Thoracic aorta (tissue), 2 donors: ENCODE measurements at regions not wholly inside any gene's neighbourhood (a gene's known extent, or its start where the extent isn't known, plus 50 kb on each side); places are given as distances from the start of the nearest gene placed in this dataset.

Source experiments
- ATAC-seq: fragments of 150-250 bp; one replicate; pipeline ENCODE4 v1.8.0; 2017; ENCODE audit warnings: low read depth; ENCODE audit not compliant: insufficient number of reproducible peaks, low FRiP score
- DNase-seq: peaks from one replicate; pipeline ENCODE4 v3.0.0-alpha.2; 2020; ENCODE audit warnings: low spot score
- H3K27ac ChIP-seq, 2 donors: fragments of 200-600 bp; sonication (generic); 1 replicate in 1 of 2; 2 replicates in 1 of 2; pipeline ENCODE4 v1.5.1; 2016; ENCODE audit warnings: mild to moderate bottlenecking in 2 of 2, moderate library complexity in 2 of 2
- H3K27me3 ChIP-seq: fragments of 200-600 bp; sonication (generic); replicated peaks from 2 replicates; pipeline ENCODE4 v1.6.0; 2016; ENCODE audit warnings: mild to moderate bottlenecking; ENCODE audit not compliant: insufficient read depth
- H3K36me3 ChIP-seq: fragments of 200-600 bp; sonication (generic); one replicate; pipeline ENCODE4 v1.5.1; 2016
- H3K4me1 ChIP-seq, 2 donors: fragments of 200-600 bp; sonication (generic); 1 replicate in 1 of 2; 2 replicates in 1 of 2; pipeline versions ENCODE4 v1.5.1 to v1.6.0; 2016; ENCODE audit warnings: low read depth in 2 of 2, mild to moderate bottlenecking in 1 of 2; ENCODE audit not compliant: control insufficient read depth in 1 of 2
- H3K4me3 ChIP-seq: fragments of 200-600 bp; sonication (generic); 2 replicates; pipeline ENCODE4 v1.5.1; 2016; ENCODE audit warnings: mild to moderate bottlenecking
- H3K9me3 ChIP-seq: fragments of 200-600 bp; sonication (generic); 2 replicates; pipeline ENCODE4 v1.5.1; 2016
- CTCF ChIP-seq: fragments of 200-600 bp; sonication (generic); IDR thresholded peaks from one replicate; pipeline ENCODE4 v1.5.1; 2019; ENCODE audit warnings: antibody characterized with exemption

- H3K36me3 ChIP-seq: no peaks in the 10 kb centered on the region
These were observed 151.3 kb upstream of the NPVF start for GRCh38 chr7:25379351-25380300.

GRCh38 chr7:25381818-25382589 is 153.7 kb upstream of the NPVF start:
- no peak overlapping the region for H3K4me3 ChIP-seq
- DNase-seq (no peak), ATAC-seq (peak; percentile 36)
- H3K4me1 ChIP-seq: peaks cover 0 to 14% of the 10 kb centered on the region in 2 donors
- H3K27ac ChIP-seq: no peak overlapping the region
- no peak for TF ChIP-seq CTCF
- H3K27me3 ChIP-seq: no peaks in the 10 kb centered on the region
- H3K9me3 ChIP-seq: no peaks in the 10 kb centered on the region
- H3K36me3 ChIP-seq: no peaks in the 10 kb centered on the region

More at GRCh38 chr7:25379351-25380300, 151.3 kb upstream of the NPVF start:
- Histone ChIP-seq H3K4me1 (peaks cover 0 to 9% of the 10 kb centered on the region in 2 donors), H3K27me3 (no peaks in the 10 kb centered on the region), H3K27ac (no peak overlapping the region), H3K9me3 (no peaks in the 10 kb centered on the region), H3K4me3 (no peak overlapping the region)
- TF ChIP-seq CTCF: no peak
- ATAC-seq: no peak
- DNase-seq: no peak

- H3K27me3 ChIP-seq: no peaks in the 10 kb centered on the region
- no peak for DNase-seq
- H3K4me3 ChIP-seq: no peak overlapping the region
- H3K9me3 ChIP-seq: no peaks in the 10 kb centered on the region
- no peak overlapping the region for H3K27ac ChIP-seq
- H3K4me1 ChIP-seq: peaks cover 0 to 14% of the 10 kb centered on the region in 2 donors
- TF ChIP-seq CTCF: no peak
- ATAC-seq: no peak
- H3K36me3 ChIP-seq: no peaks in the 10 kb centered on the region
These were observed 154.6 kb upstream of the NPVF start for GRCh38 chr7:25382869-25383268.

GRCh38 chr7:25383402-25383801 is 155.1 kb upstream of the NPVF start:
- H3K27ac ChIP-seq: no peak overlapping the region
- H3K9me3 ChIP-seq: no peaks in the 10 kb centered on the region
- no peak overlapping the region for H3K4me3 ChIP-seq
- no peaks in the 10 kb centered on the region for H3K27me3 ChIP-seq
- no peaks in the 10 kb centered on the region for H3K36me3 ChIP-seq
- DNase-seq (no peak), ATAC-seq (no peak)
- H3K4me1 ChIP-seq: peaks cover 0 to 14% of the 10 kb centered on the region in 2 donors
- TF ChIP-seq CTCF: no peak
